Liver (tissue), 3 donors: ENCODE measurements at regions not wholly inside any gene's neighbourhood (a gene's known extent, or its start where the extent isn't known, plus 50 kb on each side); places are given as distances from the start of the nearest gene placed in this dataset.

Source experiments
- CTCF ChIP-seq: fragments of 150-350 bp; IDR thresholded peaks from 2 replicates; pipeline ENCODE4 v1.5.1; 2017; ENCODE audit warnings: improper control_type of control experiment, low read depth, low read length; ENCODE audit not compliant: missing input control
- EGR1 ChIP-seq, 2 donors: IDR thresholded peaks; 2 replicates each; pipeline ENCODE4 v1.6.1; 2016 to 2018; ENCODE audit warnings: antibody characterized with exemption in 2 of 2, low read depth in 2 of 2
- FOXA1 ChIP-seq: IDR thresholded peaks from 2 replicates; pipeline ENCODE4 v1.6.1; 2016; ENCODE audit warnings: antibody characterized with exemption
- GABPA ChIP-seq, 2 donors: IDR thresholded peaks in 1 of 2; conservative IDR thresholded peaks in 1 of 2; 2 replicates each; pipeline ENCODE4 v1.6.1; 2016; ENCODE audit warnings: antibody characterized with exemption in 2 of 2, mild to moderate bottlenecking in 1 of 2, moderate library complexity in 1 of 2
- JUND ChIP-seq, 2 donors: IDR thresholded peaks; 2 replicates each; pipeline ENCODE4 v1.6.1; 2016; ENCODE audit warnings: antibody characterized with exemption in 2 of 2
- MAX ChIP-seq: IDR thresholded peaks from 2 replicates; pipeline ENCODE4 v1.6.1; 2016; ENCODE audit warnings: antibody characterized with exemption
- NR2F2 ChIP-seq: IDR thresholded peaks from 2 replicates; pipeline ENCODE4 v1.6.1; 2016; ENCODE audit warnings: antibody characterized with exemption
- RAD21 ChIP-seq, 2 donors: IDR thresholded peaks; 2 replicates each; pipeline ENCODE4 v1.6.1; 2016; ENCODE audit warnings: antibody characterized with exemption in 2 of 2, mild to moderate bottlenecking in 2 of 2
- REST ChIP-seq: IDR thresholded peaks from 2 replicates; pipeline ENCODE4 v1.6.1; 2016; ENCODE audit warnings: antibody characterized with exemption, mild to moderate bottlenecking
- SP1 ChIP-seq: IDR thresholded peaks from 2 replicates; pipeline ENCODE4 v1.6.1; 2018; ENCODE audit warnings: antibody characterized with exemption, mild to moderate bottlenecking
- TAF1 ChIP-seq: conservative IDR thresholded peaks from 2 replicates; pipeline ENCODE4 v1.6.1; 2016; ENCODE audit warnings: antibody characterized with exemption, mild to moderate bottlenecking
- YY1 ChIP-seq: IDR thresholded peaks from 2 replicates; pipeline ENCODE4 v1.6.1; 2016; ENCODE audit warnings: antibody characterized with exemption, mild to moderate bottlenecking
- ZBTB33 ChIP-seq: IDR thresholded peaks from 2 replicates; pipeline ENCODE4 v1.6.1; 2016; ENCODE audit warnings: antibody characterized with exemption
- donor health status: healthy.
- donor health status: healthy.

- TF ChIP-seq CTCF = no peak
- TF ChIP-seq NR2F2 = no peak
- no peak for TF ChIP-seq MAX
- TF ChIP-seq REST = no peak
- TF ChIP-seq RAD21 (IDR thresholded peaks at IDR 0.05) = no peak
- no peak for TF ChIP-seq TAF1
- no peak for TF ChIP-seq YY1
- TF ChIP-seq EGR1 (IDR thresholded peaks at IDR 0.05; ENCODE audit: low read depth in 2 of 2) = no peak
- TF ChIP-seq ZBTB33 = no peak
- no peak for TF ChIP-seq SP1
- TF ChIP-seq FOXA1 = no peak
- no peak for TF ChIP-seq GABPA (IDR thresholded peaks at IDR 0.05 in 1 of 2, conservative IDR thresholded peaks at IDR 0.05 in 1 of 2)
- TF ChIP-seq JUND (IDR thresholded peaks at IDR 0.05) = no peak
Measured at GRCh38 chr18:78735131-78736014, 244.2 kb upstream of the SALL3 start.
